MCF 10A (cell line): ENCODE measurements at regions not wholly inside any gene's neighbourhood (a gene's known extent, or its start where the extent isn't known, plus 50 kb on each side); places are given as distances from the start of the nearest gene placed in this dataset.

Experiments
- BruUV-seq: library from RNA; stranded (reverse); fragments of 400-500 nt; replicated peaks from 2 replicates; lab custom pipeline; 2021; lab: Mats Ljungman, UMichigan
- CTCF ChIA-PET: fragments of 300-600 bp; sonication (Branson Sonifier 250); formaldehyde crosslinking; extraction: SDS; loops from one replicate; lab custom pipeline; 2021; ENCODE audit warnings: antibody characterized with exemption, inconsistent platforms; lab: Yijun Ruan, JAX
- POLR2A ChIA-PET: fragments of 300-600, 350-650 bp; sonication (Branson Sonifier 250); formaldehyde crosslinking; extraction: SDS; loops from one replicate; lab custom pipeline; 2020; ENCODE audit warnings: antibody characterized with exemption, inconsistent platforms; lab: Yijun Ruan, JAX
- DNase-seq: peaks from one replicate; pipeline ENCODE4 v3.0.0-alpha.2; 2018; ENCODE audit not compliant: unreplicated experiment
- H3K27ac Mint-ChIP-seq: one replicate; pipeline ENCODE4 v1.8.0; 2022; ENCODE audit warnings: mild to moderate bottlenecking, low read depth, mixed read lengths; ENCODE audit not compliant: unreplicated experiment
- H3K27me3 Mint-ChIP-seq: one replicate; pipeline ENCODE4 v1.8.0; 2022; ENCODE audit warnings: mixed read lengths; ENCODE audit not compliant: insufficient read depth, unreplicated experiment
- H3K36me3 Mint-ChIP-seq: one replicate; pipeline ENCODE4 v1.8.0; 2022; ENCODE audit warnings: mild to moderate bottlenecking, moderate library complexity, mixed read lengths; ENCODE audit not compliant: insufficient read depth, unreplicated experiment
- H3K4me1 Mint-ChIP-seq: one replicate; pipeline ENCODE4 v1.8.0; 2022; ENCODE audit warnings: mixed read lengths; ENCODE audit not compliant: insufficient read depth, unreplicated experiment
- H3K4me3 Mint-ChIP-seq: one replicate; pipeline ENCODE4 v1.8.0; 2022; ENCODE audit warnings: mild to moderate bottlenecking, moderate library complexity, mixed read lengths; ENCODE audit not compliant: unreplicated experiment
- H3K9me3 Mint-ChIP-seq: one replicate; pipeline ENCODE4 v1.8.0; 2022; ENCODE audit warnings: mixed read lengths; ENCODE audit not compliant: unreplicated experiment
- intact Hi-C: fragments of 100-400 bp; cut with micrococcal nuclease; formaldehyde crosslinking; loops from 2 replicates; pipeline ENCODE4 v1.14.1; 2022
- TF ChIP-seq, protein P1 (sequence below): fragments of 200-600 bp; IDR thresholded peaks from one replicate; pipeline ENCODE4 v1.8.0; 2022; ENCODE audit warnings: antibody characterized with exemption, mild to moderate bottlenecking; ENCODE audit not compliant: unreplicated experiment

DNA sequence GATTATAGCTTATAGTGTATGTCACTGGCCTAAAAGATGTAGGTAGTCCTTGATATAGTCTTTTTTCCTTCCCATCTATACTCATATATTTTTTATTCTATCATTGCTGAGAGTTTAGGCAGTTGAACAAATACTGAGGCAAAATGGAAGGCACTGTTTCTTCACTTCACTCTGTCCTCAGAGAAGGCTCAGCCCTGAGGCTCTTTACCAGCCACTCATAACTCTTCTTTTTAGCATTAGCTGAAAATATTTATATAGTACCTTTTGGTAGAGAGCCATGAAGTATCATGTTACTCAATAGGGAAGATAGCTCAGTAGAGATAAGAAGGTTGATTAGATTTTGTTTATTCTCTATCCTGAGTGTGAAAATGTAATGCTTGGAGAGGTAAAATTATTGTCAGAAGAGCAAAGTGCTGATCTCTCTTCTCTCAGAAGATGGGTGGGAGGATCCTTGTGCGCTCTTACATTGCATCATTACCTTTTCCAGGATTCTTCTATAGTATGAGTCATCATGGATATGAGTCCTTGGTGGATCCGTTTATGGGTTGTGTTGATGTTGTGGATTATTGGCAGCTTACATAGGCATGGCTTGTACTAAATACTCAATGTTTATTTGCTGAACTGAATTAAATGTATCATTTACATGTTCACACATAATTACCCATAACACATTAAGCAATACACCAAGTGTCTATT lies 88.1 kb downstream of the ANXA1 start:
- BruUV-seq, result no TSS peak
- CTCF ChIA-PET, result interaction anchor here (0.7 to 0.8 kb wide), 3 partner anchors 19 to 1400 kb away, joined by 3 read pairs; no protein-coding TSS in a partner anchor
- Mint-ChIP-seq H3K27me3 (peaks cover 58% of the 10 kb centered on the region), H3K4me3 (no peak overlapping the region), H3K36me3 (no peaks in the 10 kb centered on the region), H3K9me3 (no peaks in the 10 kb centered on the region), H3K4me1 (no peaks in the 10 kb centered on the region), H3K27ac (no peak overlapping the region)
- TF ChIP-seq, protein P1, sequence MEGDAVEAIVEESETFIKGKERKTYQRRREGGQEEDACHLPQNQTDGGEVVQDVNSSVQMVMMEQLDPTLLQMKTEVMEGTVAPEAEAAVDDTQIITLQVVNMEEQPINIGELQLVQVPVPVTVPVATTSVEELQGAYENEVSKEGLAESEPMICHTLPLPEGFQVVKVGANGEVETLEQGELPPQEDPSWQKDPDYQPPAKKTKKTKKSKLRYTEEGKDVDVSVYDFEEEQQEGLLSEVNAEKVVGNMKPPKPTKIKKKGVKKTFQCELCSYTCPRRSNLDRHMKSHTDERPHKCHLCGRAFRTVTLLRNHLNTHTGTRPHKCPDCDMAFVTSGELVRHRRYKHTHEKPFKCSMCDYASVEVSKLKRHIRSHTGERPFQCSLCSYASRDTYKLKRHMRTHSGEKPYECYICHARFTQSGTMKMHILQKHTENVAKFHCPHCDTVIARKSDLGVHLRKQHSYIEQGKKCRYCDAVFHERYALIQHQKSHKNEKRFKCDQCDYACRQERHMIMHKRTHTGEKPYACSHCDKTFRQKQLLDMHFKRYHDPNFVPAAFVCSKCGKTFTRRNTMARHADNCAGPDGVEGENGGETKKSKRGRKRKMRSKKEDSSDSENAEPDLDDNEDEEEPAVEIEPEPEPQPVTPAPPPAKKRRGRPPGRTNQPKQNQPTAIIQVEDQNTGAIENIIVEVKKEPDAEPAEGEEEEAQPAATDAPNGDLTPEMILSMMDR, result no peak
- peak; percentile 64 for DNase-seq
- POLR2A ChIA-PET, result no interaction called here
- intact Hi-C loops, result no loop called here

DNA sequence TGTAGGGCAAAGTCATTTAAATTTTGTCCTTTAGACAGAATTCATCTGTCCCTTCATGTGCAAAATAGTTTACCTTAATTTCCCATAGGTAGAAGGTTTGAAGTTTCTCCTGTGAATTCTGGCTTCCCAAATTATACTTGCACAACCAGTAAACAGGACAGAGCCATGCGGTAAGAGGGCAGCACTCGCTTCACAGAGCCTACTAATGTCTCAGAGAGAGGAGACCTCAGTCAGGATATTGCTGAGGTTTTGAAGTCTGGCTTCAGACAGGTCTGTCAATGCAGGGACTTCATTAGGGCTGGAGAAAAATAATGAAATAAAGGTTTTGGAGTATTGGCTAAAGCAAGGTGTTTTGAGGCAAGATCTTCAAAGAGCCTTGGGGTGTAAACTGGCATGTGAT lies 91.4 kb downstream of the ANXA1 start:
- POLR2A ChIA-PET, result interaction anchor here (0.6 kb wide), 1 partner anchor 538 kb away, joined by 3 read pairs; no protein-coding TSS in a partner anchor
- TF ChIP-seq, protein P1, result no peak
- Mint-ChIP-seq H3K27ac (no peak overlapping the region), H3K4me1 (no peaks in the 10 kb centered on the region), H3K4me3 (no peak overlapping the region), H3K9me3 (no peaks in the 10 kb centered on the region), H3K27me3 (peaks cover 67% of the 10 kb centered on the region), H3K36me3 (no peaks in the 10 kb centered on the region)
- BruUV-seq, result no TSS peak
- CTCF ChIA-PET, result interaction anchor here (0.6 kb wide), 1 partner anchor 926 kb away, joined by 3 read pairs; no protein-coding TSS in a partner anchor
- intact Hi-C loops, result no loop called here
- no peak for DNase-seq

DNA sequence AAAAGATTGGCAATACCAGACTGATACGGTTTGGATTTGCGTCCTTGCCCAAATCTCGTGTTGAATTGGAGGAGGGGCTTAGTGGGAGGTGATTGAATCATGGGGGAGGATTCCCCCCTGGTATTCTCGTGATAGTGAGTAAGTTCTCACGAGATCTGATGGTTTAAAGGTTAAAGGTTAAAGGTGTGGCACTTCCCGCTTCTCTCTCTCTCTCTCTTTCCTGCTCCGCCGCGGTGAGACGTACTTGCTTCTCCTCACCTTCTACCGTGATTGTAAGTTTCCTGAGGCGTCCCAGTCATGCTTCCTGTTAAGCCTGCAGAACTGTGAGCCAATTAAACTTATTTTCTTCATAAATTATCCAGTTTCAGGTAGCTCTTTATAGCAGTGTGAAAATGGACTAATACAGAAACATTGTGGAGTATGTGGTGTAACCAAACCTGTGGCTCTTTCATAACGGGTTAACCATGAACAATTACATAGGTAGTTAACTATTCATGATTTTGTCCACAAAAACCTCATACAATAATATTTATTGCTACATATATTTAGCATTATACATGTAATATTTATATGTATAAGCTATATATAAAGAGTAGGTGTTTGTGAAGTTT lies 107.5 kb downstream of the ANXA1 start:
- Mint-ChIP-seq H3K4me3 (no peak overlapping the region), H3K36me3 (no peaks in the 10 kb centered on the region), H3K27me3 (peaks cover 60% of the 10 kb centered on the region), H3K9me3 (peaks cover 7% of the 10 kb centered on the region), H3K27ac (no peak overlapping the region), H3K4me1 (no peaks in the 10 kb centered on the region)
- ChIA-PET POLR2A (no interaction called here), CTCF (interaction anchor here (0.7 to 1.5 kb wide), 2 partner anchors 10 to 22 kb away, joined by 3 to 11 read pairs; no protein-coding TSS in a partner anchor)
- TF ChIP-seq, protein P1, result no peak
- intact Hi-C loops, result no loop called here
- BruUV-seq, result no TSS peak
- no peak for DNase-seq

DNA sequence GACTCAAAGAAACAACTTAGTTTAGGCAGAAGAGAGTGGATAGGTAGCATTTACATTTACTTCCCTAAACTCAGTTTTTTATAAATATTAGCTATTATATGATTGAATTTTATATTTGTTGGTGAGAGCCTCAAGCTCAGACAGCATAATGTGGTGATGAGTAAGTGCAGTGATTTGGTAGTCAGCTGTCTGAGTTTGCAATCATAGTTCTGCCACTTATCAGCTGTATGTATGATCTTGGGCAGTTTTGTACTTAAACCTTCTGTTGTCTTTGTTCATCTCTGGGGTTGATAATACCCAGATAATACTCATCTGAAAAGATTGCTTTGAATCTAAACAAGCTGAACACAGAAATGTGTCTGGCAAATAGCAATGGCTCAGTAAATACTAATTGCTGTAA lies 108.8 kb downstream of the ANXA1 start:
- no TSS peak for BruUV-seq
- no peak for DNase-seq
- POLR2A ChIA-PET, result no interaction called here
- Mint-ChIP-seq H3K27ac (no peak overlapping the region), H3K4me1 (no peaks in the 10 kb centered on the region), H3K4me3 (no peak overlapping the region), H3K36me3 (no peaks in the 10 kb centered on the region), H3K9me3 (peaks cover 7% of the 10 kb centered on the region), H3K27me3 (peaks cover 60% of the 10 kb centered on the region)
- CTCF ChIA-PET, result interaction anchor here (1.5 kb wide), 1 partner anchor 9 kb away, joined by 11 read pairs; no protein-coding TSS in a partner anchor
- intact Hi-C loops, result no loop called here
- TF ChIP-seq, protein P1, result no peak
